ENCODE measurements at regions not wholly inside any gene's neighbourhood (a gene's known extent, or its start where the extent isn't known, plus 50 kb on each side); places are given as distances from the start of the nearest gene placed in this dataset.
"Not testable (repeated sequence)": the region's sequence is repeated elsewhere in the genome, so short reads cannot be mapped to it uniquely, and the experiment has no call there.

- POLR2A ChIA-PET (ENCODE audit: low non-redundant PET); DNase-seq (ENCODE audit: low spot score); H3K27ac ChIP-seq; CTCF ChIA-PET: not testable (repeated sequence)
These were observed 124.3 kb upstream of the ZSCAN2 start for GRCh38 chr15:84476364-84477033.

GRCh38 chr15:84477550-84477949, 123.3 kb upstream of the ZSCAN2 start:
- POLR2A ChIA-PET (ENCODE audit: low non-redundant PET); CTCF ChIA-PET; DNase-seq (ENCODE audit: low spot score); H3K27ac ChIP-seq: not testable (repeated sequence)

- CTCF ChIA-PET; DNase-seq (ENCODE audit: low spot score); POLR2A ChIA-PET (ENCODE audit: low non-redundant PET); H3K27ac ChIP-seq: not testable (repeated sequence)
These were observed 120.6 kb upstream of the ZSCAN2 start for GRCh38 chr15:84480174-84480681.

- CTCF ChIA-PET; H3K27ac ChIP-seq; DNase-seq (ENCODE audit: low spot score); POLR2A ChIA-PET (ENCODE audit: low non-redundant PET): not testable (repeated sequence)
These were observed 117.0 kb upstream of the ZSCAN2 start for GRCh38 chr15:84483859-84484258.

GRCh38 chr15:84500165-84500889, 100.5 kb upstream of the ZSCAN2 start:
- H3K27ac ChIP-seq; CTCF ChIA-PET; POLR2A ChIA-PET (ENCODE audit: low non-redundant PET); DNase-seq (ENCODE audit: low spot score): not testable (repeated sequence)

GRCh38 chr15:84503101-84503500, 97.7 kb upstream of the ZSCAN2 start:
- DNase-seq (ENCODE audit: low spot score); H3K27ac ChIP-seq; CTCF ChIA-PET; POLR2A ChIA-PET (ENCODE audit: low non-redundant PET): not testable (repeated sequence)

- POLR2A ChIA-PET (ENCODE audit: low non-redundant PET); H3K27ac ChIP-seq; DNase-seq (ENCODE audit: low spot score); CTCF ChIA-PET: not testable (repeated sequence)
These were observed 95.3 kb upstream of the ZSCAN2 start for GRCh38 chr15:84505552-84505951.

GRCh38 chr15:84512324-84512723, 88.5 kb upstream of the ZSCAN2 start:
- CTCF ChIA-PET; DNase-seq (ENCODE audit: low spot score); H3K27ac ChIP-seq; POLR2A ChIA-PET (ENCODE audit: low non-redundant PET): not testable (repeated sequence)

- H3K27ac ChIP-seq; CTCF ChIA-PET; POLR2A ChIA-PET (ENCODE audit: low non-redundant PET); DNase-seq (ENCODE audit: low spot score): not testable (repeated sequence)
These were observed 84.0 kb upstream of the ZSCAN2 start for GRCh38 chr15:84516773-84517172.

GRCh38 chr15:84525491-84526344, 75.1 kb upstream of the ZSCAN2 start:
- H3K27ac ChIP-seq; DNase-seq (ENCODE audit: low spot score); CTCF ChIA-PET; POLR2A ChIA-PET (ENCODE audit: low non-redundant PET): not testable (repeated sequence)

GRCh38 chr15:84530751-84531150, 70.1 kb upstream of the ZSCAN2 start:
- H3K27ac ChIP-seq; POLR2A ChIA-PET (ENCODE audit: low non-redundant PET); CTCF ChIA-PET; DNase-seq (ENCODE audit: low spot score): not testable (repeated sequence)

- POLR2A ChIA-PET (ENCODE audit: low non-redundant PET); CTCF ChIA-PET; DNase-seq (ENCODE audit: low spot score); H3K27ac ChIP-seq: not testable (repeated sequence)
These were observed 69.6 kb upstream of the ZSCAN2 start for GRCh38 chr15:84531223-84531622.

GRCh38 chr15:84531709-84532367, 69.0 kb upstream of the ZSCAN2 start:
- H3K27ac ChIP-seq; CTCF ChIA-PET; DNase-seq (ENCODE audit: low spot score); POLR2A ChIA-PET (ENCODE audit: low non-redundant PET): not testable (repeated sequence)

- POLR2A ChIA-PET (ENCODE audit: low non-redundant PET); H3K27ac ChIP-seq; CTCF ChIA-PET; DNase-seq (ENCODE audit: low spot score): not testable (repeated sequence)
These were observed 67.1 kb upstream of the ZSCAN2 start for GRCh38 chr15:84533705-84534104.

GRCh38 chr15:84534561-84535235, 66.1 kb upstream of the ZSCAN2 start:
- H3K27ac ChIP-seq; CTCF ChIA-PET; POLR2A ChIA-PET (ENCODE audit: low non-redundant PET); DNase-seq (ENCODE audit: low spot score): not testable (repeated sequence)

- POLR2A ChIA-PET (ENCODE audit: low non-redundant PET); H3K27ac ChIP-seq; DNase-seq (ENCODE audit: low spot score): not testable (repeated sequence)
- CTCF ChIA-PET, result interaction anchor here (0.6 kb wide), 1 partner anchor 102 kb away, joined by 5 read pairs; no protein-coding TSS in a partner anchor
These were observed 64.6 kb upstream of the ZSCAN2 start for GRCh38 chr15:84536181-84536580.

Measured in RWPE1 (cell line).